Hepatocyte (in vitro differentiated cells): ENCODE measurements at regions not wholly inside any gene's neighbourhood (a gene's known extent, or its start where the extent isn't known, plus 50 kb on each side); places are given as distances from the start of the nearest gene placed in this dataset.
A peak's percentile ranks its signal among the peaks of the same experiment; 100 is the strongest.

ENCODE experiments used
- DNase-seq: peaks from one replicate; pipeline ENCODE4 v3.0.0-alpha.2; 2016; ENCODE audit warnings: low spot score
- H2AFZ ChIP-seq: fragments of 200-600 bp; sonication (generic); 2 replicates; pipeline ENCODE4 v1.6.0; 2016; ENCODE audit warnings: antibody characterized with exemption, mild to moderate bottlenecking
- H3K27ac ChIP-seq: fragments of 200-600 bp; sonication (generic); 2 replicates; pipeline ENCODE4 v1.5.1; 2016; ENCODE audit warnings: mild to moderate bottlenecking
- H3K27me3 ChIP-seq: fragments of 200-600 bp; sonication (generic); 2 replicates; pipeline ENCODE4 v1.6.1; 2016
- H3K36me3 ChIP-seq: fragments of 200-600 bp; sonication (generic); replicated peaks from 2 replicates; pipeline ENCODE4 v1.5.1; 2016; ENCODE audit warnings: low read depth; ENCODE audit not compliant: insufficient read depth
- H3K4me1 ChIP-seq: fragments of 200-600 bp; sonication (generic); 2 replicates; pipeline ENCODE4 v1.5.1; 2016; ENCODE audit warnings: mild to moderate bottlenecking, moderate library complexity; ENCODE audit not compliant: insufficient read depth
- H3K4me2 ChIP-seq: fragments of 200-600 bp; sonication (generic); 2 replicates; pipeline ENCODE4 v1.6.0; 2016
- H3K4me3 ChIP-seq: fragments of 200-600 bp; sonication (generic); 2 replicates; pipeline ENCODE4 v1.5.1; 2016; ENCODE audit warnings: mild to moderate bottlenecking
- H3K79me2 ChIP-seq: fragments of 200-600 bp; sonication (generic); 2 replicates; pipeline ENCODE4 v1.6.0; 2017; ENCODE audit warnings: mild to moderate bottlenecking
- H3K9me2 ChIP-seq: fragments of 200-600 bp; sonication (generic); replicated peaks from 2 replicates; pipeline ENCODE4 v1.6.0; 2017; ENCODE audit warnings: mild to moderate bottlenecking; ENCODE audit not compliant: insufficient read depth
- H3K9me3 ChIP-seq: fragments of 200-600 bp; sonication (generic); 2 replicates; pipeline ENCODE4 v1.5.1; 2016; ENCODE audit warnings: low read depth, mild to moderate bottlenecking
- H4K20me1 ChIP-seq: fragments of 200-600 bp; sonication (generic); 2 replicates; pipeline ENCODE4 v1.6.0; 2016; ENCODE audit warnings: mild to moderate bottlenecking; ENCODE audit not compliant: insufficient read depth, poor library complexity, severe bottlenecking
- EZH2 ChIP-seq: fragments of 200-600 bp; sonication (generic); IDR thresholded peaks from 2 replicates; pipeline ENCODE4 v1.6.1; 2016; ENCODE audit warnings: antibody characterized with exemption, mild to moderate bottlenecking, borderline replicate concordance
- EZH2phosphoT487 ChIP-seq: fragments of 200-600 bp; sonication (generic); IDR thresholded peaks from one replicate; pipeline ENCODE4 v1.6.1; 2018; ENCODE audit warnings: antibody characterized with exemption, mild to moderate bottlenecking, low read depth, moderate library complexity; ENCODE audit not compliant: unreplicated experiment, severe bottlenecking
- WGBS: methylation state at CpG from one replicate; pipeline ENCODE4 v1.1.6; 2016; ENCODE audit warnings: low lambda C conversion rate; ENCODE audit errors: missing lambda C conversion rate; 5-methylcytosine and 5-hydroxymethylcytosine counted together
- TF ChIP-seq, protein P1 (sequence below): fragments of 200-600 bp; sonication (generic); IDR thresholded peaks from 2 replicates; pipeline ENCODE4 v1.5.1; 2016; ENCODE audit warnings: antibody characterized with exemption, mild to moderate bottlenecking; ENCODE audit not compliant: poor library complexity

DNA sequence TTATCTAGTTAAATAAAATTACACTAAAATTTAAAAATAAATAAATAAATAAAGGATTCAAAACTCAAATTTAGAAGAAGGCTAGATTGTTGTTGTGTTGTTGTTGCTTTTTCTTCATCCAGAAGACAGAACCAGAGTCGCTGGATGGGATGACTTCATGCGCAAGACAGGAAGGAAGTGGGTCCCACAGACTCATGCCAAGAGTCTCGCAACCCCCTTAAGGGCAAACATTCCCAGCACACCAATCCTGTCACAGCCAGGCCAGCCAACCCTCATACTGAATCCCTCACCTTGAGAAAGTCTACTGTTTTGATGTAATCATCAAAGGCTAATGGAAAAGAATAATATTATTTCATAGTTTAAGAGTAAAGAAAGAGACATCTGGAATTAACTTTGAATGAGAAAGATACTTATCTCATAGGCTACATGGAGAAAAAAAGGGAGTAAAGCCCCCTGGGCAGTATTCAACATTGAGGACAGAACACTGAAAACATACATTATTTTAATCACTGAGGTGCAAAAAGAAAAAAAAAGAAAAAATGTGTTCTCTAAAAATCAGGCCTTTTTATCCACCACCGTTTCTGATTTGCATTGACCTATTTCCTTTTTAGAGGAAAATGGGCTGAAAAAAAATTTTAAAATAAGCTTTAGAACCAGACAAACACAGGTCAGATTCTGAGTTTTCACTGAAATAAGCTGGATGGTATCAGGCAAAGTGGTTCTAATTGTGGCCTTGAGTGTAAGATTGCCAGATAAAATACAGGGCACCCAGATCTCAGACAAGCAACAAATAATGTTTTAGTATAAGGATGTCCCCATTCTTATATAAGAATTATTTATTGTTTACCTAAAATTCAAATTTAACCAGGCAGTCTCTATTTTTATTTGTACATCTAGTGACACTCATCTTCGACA, 826.5 kb downstream of the TNS3 start:
- Histone ChIP-seq H2AFZ (no peak overlapping the region), H3K9me3 (no peaks in the 10 kb centered on the region), H3K4me3 (no peak overlapping the region), H3K4me2 (no peak overlapping the region), H3K9me2 (no peaks in the 10 kb centered on the region), H3K27me3 (no peaks in the 10 kb centered on the region), H3K27ac (no peak overlapping the region), H3K4me1 (peaks cover 13% of the 10 kb centered on the region), H4K20me1 (no peaks in the 10 kb centered on the region), H3K36me3 (no peaks in the 10 kb centered on the region), H3K79me2 (no peaks in the 10 kb centered on the region)
- no peak for DNase-seq
- TF ChIP-seq EZH2 (no peak), EZH2phosphoT487 (no peak)
- TF ChIP-seq, protein P1, sequence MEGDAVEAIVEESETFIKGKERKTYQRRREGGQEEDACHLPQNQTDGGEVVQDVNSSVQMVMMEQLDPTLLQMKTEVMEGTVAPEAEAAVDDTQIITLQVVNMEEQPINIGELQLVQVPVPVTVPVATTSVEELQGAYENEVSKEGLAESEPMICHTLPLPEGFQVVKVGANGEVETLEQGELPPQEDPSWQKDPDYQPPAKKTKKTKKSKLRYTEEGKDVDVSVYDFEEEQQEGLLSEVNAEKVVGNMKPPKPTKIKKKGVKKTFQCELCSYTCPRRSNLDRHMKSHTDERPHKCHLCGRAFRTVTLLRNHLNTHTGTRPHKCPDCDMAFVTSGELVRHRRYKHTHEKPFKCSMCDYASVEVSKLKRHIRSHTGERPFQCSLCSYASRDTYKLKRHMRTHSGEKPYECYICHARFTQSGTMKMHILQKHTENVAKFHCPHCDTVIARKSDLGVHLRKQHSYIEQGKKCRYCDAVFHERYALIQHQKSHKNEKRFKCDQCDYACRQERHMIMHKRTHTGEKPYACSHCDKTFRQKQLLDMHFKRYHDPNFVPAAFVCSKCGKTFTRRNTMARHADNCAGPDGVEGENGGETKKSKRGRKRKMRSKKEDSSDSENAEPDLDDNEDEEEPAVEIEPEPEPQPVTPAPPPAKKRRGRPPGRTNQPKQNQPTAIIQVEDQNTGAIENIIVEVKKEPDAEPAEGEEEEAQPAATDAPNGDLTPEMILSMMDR = no peak
- WGBS = 74% methylated on average over 5 of the region's 5 CpGs

GRCh38 chr7:46754140-46754720, 827.7 kb downstream of the TNS3 start:
- Histone ChIP-seq H3K27ac (peak overlapping the region; percentile 14), H4K20me1 (no peaks in the 10 kb centered on the region), H3K79me2 (no peaks in the 10 kb centered on the region), H3K4me2 (no peak overlapping the region), H2AFZ (no peak overlapping the region), H3K27me3 (no peaks in the 10 kb centered on the region), H3K9me2 (no peaks in the 10 kb centered on the region), H3K9me3 (no peaks in the 10 kb centered on the region), H3K4me3 (no peak overlapping the region), H3K4me1 (peaks cover 13% of the 10 kb centered on the region), H3K36me3 (no peaks in the 10 kb centered on the region)
- DNase-seq = no peak
- no peak for TF ChIP-seq EZH2phosphoT487
- no peak for TF ChIP-seq EZH2
- TF ChIP-seq, protein P1 = no peak
- WGBS = 75% methylated on average over 2 of the region's 2 CpGs

GRCh38 chr7:46753662-46754061, 828.2 kb downstream of the TNS3 start:
- no peaks in the 10 kb centered on the region for H4K20me1 ChIP-seq
- 86% methylated on average over 2 of the region's 2 CpGs for WGBS

More at GRCh38 chr7:46753662-46754061, 828.2 kb downstream of the TNS3 start:
- DNase-seq = no peak
- no peak overlapping the region for H2AFZ ChIP-seq
- H3K9me2 ChIP-seq = no peaks in the 10 kb centered on the region
- H3K9me3 ChIP-seq = no peaks in the 10 kb centered on the region
- H3K36me3 ChIP-seq = no peaks in the 10 kb centered on the region
- TF ChIP-seq EZH2phosphoT487 = no peak
- TF ChIP-seq, protein P1 = no peak
- TF ChIP-seq EZH2 = no peak
- H3K4me1 ChIP-seq = peaks cover 13% of the 10 kb centered on the region
- H3K27ac ChIP-seq = peak overlapping the region; percentile 14
- no peaks in the 10 kb centered on the region for H3K27me3 ChIP-seq
- no peaks in the 10 kb centered on the region for H3K79me2 ChIP-seq
- H3K4me2 ChIP-seq = no peak overlapping the region
- no peak overlapping the region for H3K4me3 ChIP-seq
